Stimulated activated naive CD8-positive, alpha-beta T cell treated with anti-CD3 and anti-CD28 coated beads, Interleukin-15, Interleukin-2, amounts not matched to agents 100 U/mL and 50 U/mL, for 24 hours (primary cell): ENCODE measurements at regions not wholly inside any gene's neighbourhood (a gene's known extent, or its start where the extent isn't known, plus 50 kb on each side); places are given as distances from the start of the nearest gene placed in this dataset.
"Not testable (repeated sequence)": the region's sequence is repeated elsewhere in the genome, so short reads cannot be mapped to it uniquely, and the experiment has no call there.

Source experiments
- ATAC-seq: fragments of 150-1000 bp; cut with Tn5 transposase; one replicate; pipeline ENCODE4 v1.10.0; 2021
- DNase-seq: peaks from one replicate; pipeline ENCODE4 v3.0.0; 2021

DNA sequence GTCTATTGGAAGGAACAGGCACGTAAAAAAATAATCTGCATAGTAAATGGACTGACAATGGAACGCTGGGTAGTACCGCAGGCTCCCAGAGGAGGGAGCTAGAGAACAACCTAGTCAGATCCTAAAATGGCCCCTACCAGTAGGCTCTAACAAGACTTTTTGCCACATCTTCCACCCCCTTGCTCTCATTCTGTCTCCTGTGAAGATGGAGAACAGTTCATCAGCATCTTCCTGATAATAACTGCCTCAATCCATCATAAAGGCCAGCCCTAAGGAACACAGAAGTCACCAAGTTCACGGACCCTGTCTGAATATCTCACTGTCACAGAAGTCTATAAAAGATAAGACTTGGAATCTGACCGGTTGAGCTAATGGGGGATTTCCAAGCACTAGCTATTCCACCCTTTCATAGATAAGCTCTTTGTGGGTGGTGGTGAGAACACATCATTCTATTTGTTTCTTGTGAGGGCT, 133.4 kb downstream of the SLC1A3 start:
- ATAC-seq (peak; percentile 59), DNase-seq (peak; percentile 81)

DNA sequence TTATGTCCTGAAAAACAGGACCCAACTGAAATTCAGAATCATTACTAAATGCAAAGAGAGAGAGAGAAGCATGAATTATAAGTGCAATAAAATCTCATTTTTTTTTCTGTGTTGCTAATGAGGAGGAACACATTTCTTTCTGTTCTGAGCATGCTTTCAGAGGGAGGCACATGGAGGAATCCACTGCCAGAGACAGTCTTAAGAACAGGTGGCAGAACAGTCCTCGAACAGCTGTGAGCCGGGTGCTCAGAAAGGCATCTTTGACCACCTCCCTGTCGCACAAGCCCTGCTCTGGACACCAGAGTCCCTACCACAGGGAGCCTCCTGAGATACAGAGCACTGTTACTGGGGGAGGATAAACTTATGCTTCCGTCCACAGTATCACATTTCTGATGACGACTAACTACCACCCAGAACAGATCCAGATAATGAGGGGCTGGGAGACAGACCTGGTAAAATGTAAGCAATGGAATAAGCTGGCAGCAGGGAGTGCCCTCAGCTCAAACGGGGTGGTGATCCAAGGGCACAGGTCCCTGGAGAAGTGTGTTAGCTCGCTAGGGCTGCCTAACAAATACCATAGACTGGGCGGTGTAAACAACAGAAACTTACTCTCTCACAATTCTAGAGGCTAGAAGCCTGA, 134.0 kb downstream of the SLC1A3 start:
- ATAC-seq (no peak), DNase-seq (no peak)

DNA sequence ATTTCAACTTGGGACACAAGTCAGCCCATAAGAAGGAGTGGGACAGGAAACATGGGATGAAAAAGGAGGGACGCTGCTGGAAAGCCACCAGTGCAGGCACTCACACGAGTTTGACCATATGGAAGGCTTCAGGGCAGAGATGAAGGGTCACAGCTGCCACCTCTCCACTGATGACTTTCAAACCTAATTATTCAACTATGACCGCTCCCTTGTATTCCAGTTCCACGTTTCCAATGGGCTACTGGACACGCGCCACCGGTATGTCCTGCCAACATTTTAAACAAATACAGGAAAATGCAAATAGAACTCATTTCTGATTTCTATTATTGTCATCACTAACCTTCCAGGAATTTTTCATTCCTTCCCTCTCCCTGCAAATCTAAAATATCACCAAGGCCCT, 134.7 kb downstream of the SLC1A3 start:
- no peak for ATAC-seq

DNA sequence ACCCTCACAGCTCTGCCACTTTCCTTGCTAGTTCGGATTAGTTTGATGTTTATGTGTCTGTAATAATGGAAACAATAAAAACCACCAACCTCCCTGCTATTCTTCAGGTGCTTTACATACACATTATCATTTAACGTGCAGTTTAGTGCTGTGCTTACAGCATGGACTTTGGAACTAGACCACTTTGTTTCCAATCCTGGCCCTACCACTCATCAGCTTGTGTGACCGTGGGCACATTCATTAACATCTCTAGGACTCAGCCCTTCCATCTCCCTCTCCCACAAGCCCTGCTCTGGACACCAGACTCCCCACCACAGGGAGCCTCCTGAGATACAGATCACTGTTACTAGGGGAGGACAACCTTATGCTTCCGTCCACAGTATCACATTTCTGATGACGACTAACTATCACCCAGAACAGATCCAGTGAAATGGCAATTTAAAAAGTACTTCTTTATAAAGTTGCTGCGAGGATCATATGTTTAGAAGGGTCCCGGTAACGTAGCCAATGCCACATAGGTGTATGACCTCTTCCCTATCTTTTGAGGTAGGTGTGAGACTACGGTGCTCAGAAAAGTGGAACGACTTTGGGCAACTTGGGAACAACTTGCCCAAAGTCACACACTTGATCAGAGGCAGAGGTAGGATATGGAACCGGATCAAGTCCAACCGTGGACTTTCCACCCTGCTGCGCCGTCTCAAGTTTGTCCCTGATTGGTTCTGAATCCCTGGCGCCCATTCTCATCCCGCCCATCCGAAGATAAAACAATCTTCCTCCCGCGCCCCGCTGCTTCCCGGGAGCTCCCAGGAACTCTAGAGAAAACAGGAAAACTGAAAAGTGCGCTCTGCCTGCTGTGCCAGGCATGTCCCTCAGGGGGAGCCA, 132.4 kb upstream of the NIPBL start:
- ATAC-seq (no peak), DNase-seq (no peak)

More for the DNA sequence above, 134.7 kb downstream of the SLC1A3 start:
- no peak for DNase-seq

DNA sequence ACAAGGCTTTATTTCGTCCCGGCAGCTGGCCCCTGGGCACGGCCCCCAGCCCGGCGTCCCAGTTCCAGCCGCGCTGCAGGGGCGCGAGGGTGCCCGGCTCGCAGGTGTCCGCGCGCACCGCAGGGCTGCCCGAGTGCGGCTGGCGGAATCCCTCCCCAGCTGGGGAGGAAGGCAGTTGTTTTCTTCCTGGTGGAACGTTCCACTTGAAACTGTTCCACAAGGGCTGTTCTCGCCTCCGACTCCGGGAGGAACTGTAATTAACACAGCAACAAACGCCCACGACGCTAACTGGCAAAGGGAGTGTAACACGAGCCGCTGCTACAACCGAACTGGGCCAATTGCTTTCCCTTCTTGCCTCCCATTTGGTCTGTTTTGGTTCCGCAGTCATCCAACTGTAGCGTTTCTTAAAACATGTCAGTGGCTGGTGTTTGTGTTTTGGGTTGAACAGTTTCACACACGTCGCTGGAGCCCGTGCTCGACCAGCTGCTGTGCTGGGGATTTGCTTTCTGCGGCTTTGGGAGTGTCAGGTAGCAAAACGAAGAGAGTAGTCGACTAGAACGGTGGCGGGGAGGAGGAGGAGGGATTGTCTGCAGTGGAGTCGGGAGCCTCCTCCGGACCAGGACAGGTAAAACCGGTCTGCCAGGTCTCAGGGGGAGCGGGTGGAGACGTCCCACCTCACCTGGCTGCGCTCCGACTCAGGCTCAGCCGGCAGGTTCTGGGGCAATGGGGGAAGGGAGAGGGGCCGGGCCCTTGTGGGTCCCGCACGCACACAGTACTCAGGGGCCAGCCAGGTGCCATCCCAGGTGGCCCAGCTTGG, 131.6 kb upstream of the NIPBL start:
- ATAC-seq: peak; percentile 78
- peak; percentile 49 for DNase-seq

DNA sequence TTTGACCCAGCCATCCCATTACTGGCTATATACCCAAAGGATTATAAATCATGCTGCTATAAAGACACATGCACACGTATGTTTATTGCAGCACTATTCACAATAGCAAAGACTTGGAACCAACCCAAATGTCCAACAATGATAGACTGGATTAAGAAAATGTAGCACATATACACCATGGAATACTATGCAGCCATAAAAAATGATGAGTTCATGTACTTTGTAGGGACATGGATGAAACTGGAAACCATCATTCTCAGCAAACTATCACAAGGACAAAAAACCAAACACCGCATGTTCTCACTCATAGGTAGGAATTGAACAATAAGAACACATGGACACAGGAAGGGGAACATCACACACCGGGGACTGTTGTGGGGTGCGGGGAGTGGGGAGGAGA, 128.8 kb upstream of the NIPBL start:
- ATAC-seq, DNase-seq: not testable (repeated sequence)

DNA sequence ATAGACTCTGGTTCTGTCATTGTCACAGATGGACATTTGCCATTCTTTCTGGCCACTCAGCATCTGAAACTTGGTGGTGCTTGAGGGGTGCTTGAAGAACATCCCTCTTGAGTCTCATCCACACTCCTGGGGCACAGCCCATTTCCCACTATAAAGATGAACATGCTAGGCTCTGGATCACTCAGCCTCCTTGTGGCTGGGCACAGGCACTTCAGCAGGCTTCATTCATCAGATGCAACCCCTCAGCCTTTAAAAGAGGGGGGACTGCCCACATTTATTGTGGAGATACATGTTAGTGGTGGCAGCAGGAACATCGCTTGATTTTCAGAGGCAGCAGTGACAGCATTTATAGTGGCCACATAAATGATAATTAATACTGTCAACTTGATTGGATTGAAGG, 124.7 kb upstream of the NIPBL start:
- ATAC-seq (no peak), DNase-seq (no peak)

DNA sequence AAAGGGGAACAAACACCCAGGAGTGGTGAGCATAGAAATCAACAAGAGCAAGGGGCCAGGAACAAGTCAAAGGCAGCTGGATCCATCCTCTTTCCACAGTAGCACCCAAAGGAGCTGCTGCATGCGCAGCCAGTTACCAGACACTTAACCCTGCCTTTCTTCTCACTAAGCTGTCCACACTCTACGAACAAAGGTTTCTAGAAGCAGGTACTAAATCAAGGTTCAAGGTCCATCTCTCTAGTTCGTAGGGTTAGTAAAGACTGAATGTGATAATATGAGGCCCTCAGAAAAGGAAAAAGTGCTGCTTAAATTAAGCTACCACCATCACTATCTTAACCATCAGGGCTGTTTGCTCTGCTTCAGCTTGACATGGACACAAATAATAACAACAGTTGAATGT, 121.2 kb upstream of the NIPBL start:
- DNase-seq (no peak), ATAC-seq (no peak)

DNA sequence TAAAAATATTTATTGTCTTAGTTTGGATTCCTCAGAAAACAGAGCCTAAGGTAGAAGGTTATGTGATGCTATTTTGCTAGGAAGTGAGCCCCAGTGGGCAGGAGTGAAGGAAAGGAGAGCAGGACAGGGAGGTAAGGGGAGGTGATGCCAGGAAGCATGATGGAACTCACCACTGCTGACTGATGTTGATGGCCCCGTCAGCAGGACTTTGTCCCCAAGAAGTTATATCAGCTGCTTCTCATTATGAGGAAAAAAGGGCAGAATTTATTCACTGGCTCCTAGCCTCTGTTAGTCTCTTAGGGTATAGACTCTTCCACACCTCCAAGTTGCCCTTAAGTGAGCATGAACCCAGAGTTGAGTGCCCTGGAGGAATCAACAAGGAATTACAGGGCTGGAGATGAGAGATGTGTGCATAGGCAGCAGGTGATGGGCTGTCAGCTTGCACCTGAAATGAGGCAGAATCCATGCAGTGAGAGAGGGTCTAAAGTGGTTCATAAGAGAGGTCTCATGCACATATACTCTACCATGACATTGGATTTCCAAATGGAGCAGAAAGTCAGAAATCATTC, 120.6 kb upstream of the NIPBL start:
- ATAC-seq (no peak), DNase-seq (no peak)

DNA sequence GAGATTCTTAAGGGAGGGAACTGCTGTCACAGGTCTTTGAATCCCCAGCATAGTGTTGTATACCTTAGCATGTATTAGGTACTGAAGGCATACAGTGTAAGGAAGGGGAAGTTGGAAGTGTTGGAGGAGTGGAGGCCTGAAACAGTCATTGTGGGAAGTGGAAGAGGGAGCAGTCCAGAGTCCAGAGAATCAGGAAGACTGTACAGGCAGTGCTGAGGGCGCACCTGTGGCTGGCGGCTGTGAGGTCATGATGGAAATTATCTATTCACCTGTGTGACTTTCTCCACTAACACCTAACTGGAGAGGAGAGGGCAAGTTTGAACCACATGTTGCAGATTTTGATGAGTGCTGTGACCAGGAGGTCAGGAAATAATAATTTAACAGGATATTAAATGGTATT, 119.7 kb upstream of the NIPBL start:
- DNase-seq (no peak), ATAC-seq (no peak)

DNA sequence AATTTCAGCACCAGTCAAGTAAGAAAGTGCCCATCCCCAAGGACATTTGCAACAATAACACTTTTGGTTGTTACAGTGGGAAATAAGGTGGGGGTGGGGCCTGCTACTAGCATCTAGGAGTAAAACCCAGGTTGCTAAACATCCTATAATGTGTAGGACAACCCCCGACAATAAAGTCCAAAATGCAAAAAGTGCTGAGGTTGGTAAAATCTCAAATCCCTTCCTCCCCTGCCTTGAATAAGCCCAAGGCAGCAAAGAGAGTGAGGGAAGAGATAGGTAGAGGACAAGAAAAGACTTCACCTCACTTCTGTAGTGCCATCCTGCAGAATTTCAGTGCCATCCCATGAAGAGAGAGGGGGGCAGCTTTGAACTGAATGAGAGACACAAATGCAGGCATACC, 117.5 kb upstream of the NIPBL start:
- DNase-seq: no peak
- ATAC-seq: no peak

DNA sequence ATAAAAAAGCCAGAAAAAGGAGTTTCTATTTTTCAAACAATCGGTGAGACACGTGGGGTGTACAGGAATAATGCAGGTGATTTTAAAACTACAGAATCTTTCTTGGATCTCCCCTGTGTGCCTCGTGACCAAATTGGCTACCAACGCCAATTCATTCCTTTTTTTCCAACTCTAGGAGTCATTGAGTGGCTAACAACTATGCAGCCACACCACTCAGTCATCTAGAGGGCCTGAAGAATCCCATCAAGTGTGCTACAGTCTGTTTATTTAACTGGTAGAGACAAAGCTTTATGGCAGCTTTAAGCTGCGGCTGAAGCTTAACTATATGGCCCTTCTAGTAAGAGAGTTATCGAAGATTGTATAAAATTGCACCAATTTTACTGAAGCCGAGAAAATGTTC, 113.1 kb upstream of the NIPBL start:
- ATAC-seq (no peak), DNase-seq (no peak)

DNA sequence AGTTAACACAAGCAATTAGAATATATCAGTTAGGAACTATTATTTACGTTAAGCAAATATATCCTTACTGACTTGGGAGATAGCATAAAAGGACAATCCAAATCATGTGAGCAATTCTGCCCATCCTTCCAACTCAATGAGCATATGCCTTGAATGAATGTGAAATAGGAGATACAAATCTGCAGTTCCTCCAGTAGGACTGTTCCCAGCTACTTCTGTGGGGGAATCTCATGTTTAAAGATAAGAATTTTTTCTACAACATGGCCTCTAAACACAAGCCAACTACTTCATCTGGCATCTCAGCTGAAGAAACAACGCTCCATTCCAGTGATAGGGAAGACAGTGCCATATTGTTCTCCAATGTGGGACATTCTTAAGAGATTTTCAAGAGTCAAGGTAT, 110.7 kb upstream of the NIPBL start:
- no peak for ATAC-seq
- DNase-seq: no peak

DNA sequence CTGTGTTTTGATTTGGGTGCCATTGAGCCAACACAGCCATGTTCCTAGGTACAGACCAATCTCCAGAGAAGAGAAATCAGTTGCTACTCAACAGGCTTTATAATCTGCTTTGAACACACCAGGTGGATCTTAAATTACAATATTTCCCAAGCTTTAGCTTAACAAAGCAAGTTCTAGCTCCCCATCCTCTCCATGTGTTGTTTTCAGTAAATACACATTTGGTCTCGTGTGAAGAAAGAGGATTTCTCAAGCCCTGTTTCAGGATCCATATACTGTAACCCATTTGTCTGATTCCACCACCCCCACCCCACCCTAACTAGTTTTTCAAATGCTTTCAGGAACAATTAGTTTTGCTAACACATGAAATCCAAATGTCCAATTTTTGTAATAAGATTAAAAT, 109.6 kb upstream of the NIPBL start:
- ATAC-seq: no peak
- no peak for DNase-seq

DNA sequence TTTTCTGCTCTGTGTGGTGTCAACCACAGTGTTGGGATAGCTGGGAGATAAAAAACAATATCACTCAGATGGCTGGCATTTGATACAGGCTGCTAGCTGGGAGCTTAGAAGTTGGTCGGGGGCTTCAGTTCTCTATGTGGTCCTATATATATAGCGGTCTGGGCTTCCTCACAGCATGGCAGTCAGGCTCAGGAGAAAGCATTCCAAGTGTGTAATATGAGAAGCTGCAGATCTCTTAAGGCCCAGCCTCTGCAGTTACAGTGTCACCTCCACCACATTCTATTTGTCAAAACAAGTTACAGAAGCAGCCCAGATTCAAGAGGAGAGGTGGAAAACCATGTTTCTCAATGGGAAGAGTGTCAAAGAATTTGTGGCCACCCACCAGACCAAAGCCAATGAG, 108.1 kb upstream of the NIPBL start:
- DNase-seq: no peak
- no peak for ATAC-seq

DNA sequence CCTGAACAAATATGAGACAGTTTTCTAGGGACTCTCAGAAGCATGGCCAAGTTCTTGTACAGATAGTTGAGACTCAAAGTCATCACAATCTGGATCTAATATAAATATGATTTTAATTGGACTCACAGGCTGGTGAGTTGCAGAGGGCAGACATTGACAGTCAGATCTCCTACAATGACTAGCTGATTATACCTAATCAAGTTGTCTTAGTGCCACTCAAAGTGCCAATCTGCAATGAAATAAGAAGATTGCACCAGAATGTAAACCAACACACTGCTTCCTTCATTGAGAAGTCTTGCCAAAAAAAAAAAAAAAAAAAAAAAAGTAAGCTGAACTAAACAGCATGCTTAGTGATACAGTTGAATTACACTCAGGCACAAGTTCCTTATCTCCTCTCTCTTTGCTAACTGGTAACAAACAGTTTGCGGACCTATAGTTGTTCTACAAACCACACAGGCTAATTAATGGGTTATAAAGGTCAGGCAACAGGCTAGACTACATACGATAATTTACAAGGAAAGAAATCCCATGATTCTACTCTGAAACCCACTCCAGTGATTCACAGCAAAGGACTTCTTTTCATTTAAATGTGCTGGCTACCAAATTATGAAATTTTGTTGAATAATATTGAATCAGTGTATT, 107.3 kb upstream of the NIPBL start:
- ATAC-seq (no peak), DNase-seq (no peak)

DNA sequence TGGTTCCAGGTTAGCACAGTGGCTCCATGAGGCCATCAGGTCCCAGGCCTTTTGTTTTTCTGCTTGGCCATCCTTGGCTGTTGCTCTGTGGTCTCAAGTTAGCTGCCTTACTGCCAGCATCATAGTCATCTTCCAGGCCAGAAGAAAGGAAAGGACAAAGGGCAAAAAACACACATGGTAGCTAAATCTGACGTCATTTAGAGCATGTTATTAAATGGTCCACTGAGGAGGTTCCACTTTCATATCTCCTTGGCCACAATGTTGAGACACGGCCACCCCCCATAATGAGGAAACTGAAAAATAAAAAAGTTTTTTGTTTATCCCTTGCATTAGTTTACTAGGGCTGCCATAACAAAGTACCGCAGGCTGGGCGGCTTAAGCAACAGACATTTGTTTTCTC, 106.4 kb upstream of the NIPBL start:
- ATAC-seq (no peak), DNase-seq (no peak)

DNA sequence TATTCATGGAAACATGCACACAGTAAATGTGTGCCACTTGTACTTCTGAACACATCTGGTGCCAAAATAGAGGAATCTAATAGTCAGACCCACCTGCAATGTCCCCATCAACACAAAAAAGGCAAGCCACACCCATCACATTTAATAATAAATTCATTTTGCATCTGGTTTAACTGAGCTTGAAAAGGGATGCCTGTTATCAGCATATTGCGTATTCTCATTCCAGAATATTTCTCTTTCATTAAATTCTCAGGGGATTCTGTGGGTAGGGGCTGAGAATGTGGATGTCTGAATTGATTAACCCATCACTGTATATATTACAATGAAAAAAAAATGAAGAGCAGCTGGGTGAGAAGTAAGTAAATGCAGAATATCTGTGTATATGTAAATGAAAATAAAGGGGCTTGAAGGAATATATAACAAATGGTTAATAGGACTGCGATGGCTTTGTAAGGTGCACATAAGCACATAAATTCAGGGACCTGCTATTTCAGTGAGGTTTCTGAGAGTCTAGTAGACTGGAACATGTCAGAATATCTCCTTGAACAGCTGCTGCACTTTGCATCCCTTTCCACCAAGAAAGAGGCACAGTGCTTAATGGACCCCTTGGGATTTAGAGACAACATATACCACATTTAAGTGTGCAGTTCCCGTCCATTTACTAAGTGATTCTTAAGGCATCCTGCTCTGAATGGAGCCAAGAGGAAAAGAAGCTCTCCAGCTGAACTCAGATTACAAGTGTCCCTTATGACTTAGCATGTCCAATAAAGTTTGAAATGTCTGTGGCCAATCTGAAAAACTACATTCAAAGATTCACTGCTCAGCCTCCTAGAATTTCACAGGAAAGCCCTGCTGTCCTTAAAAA, 104.1 kb upstream of the NIPBL start:
- ATAC-seq (no peak), DNase-seq (no peak)

DNA sequence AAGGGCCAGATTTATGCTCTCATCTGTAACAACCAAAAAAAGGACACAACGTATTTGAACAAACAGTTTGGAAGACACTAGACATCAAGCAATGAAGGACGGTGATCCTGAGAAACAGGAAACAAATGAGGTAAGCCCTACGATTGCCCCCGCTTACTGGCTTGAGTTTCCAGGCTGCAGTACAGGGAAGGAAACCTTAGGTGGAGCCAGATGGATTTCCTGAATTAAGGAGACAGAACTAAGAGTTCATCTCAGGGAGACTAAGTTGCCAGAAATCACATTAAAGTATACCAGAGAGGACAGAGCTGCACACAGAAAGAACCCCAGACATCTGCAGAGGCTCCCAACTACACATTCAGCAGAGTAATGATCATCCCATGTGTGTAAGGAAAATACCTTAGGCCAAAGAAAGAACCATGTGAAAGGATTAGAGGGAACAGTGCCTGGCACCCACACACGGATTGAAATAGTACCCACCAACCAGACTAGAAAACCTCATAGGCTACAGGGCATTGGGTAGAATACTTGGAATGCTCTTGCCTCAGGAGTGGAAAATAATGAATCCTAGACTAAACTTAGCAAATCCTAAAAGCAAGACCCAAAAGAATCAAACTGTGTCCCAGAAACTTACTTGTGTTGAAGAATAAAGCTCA, 99.3 kb upstream of the NIPBL start:
- no peak for ATAC-seq
- no peak for DNase-seq

DNA sequence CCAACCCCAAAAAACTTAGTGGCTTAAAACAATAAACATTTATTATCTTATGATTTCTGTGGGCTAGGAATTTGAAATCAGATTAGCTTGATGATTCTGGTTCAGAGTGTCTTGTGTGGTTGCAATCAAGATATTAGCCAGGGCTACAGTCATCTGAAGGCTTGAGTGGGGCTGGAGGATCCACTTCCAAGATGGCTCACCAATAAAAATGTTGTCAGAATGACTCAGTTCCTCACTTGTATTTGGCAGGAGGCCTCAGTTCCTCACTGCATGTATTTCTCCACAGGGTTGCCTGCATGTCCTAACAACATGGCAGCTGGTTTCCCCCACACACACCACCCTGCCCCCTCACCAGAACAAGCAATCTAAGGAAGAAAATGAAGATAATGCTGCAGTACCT, 98.2 kb upstream of the NIPBL start:
- ATAC-seq (no peak), DNase-seq (no peak)
